Suprapubic skin (tissue), 3 donors: ENCODE measurements at regions not wholly inside any gene's neighbourhood (a gene's known extent, or its start where the extent isn't known, plus 50 kb on each side); places are given as distances from the start of the nearest gene placed in this dataset.

Source experiments
- EP300 ChIP-seq: sonication (generic); formaldehyde crosslinking; IDR thresholded peaks from one replicate; pipeline ENCODE4 v1.6.1; 2017; ENCODE audit warnings: antibody characterized with exemption
- POLR2A ChIP-seq, 2 donors: fragments of 450-650 bp; IDR thresholded peaks; one replicate each; pipeline ENCODE4 v1.6.1; 2017; ENCODE audit warnings: antibody characterized with exemption in 2 of 2, mild to moderate bottlenecking in 2 of 2, moderate library complexity in 2 of 2
- TF ChIP-seq, protein P1 (sequence below), 2 donors: fragments of 200-600 bp in 1 of 2; fragments of 450-650 bp in 1 of 2; sonication (generic) in 1 of 2; IDR thresholded peaks; one replicate each; pipeline ENCODE4 v1.5.1; 2016 to 2019; ENCODE audit warnings: antibody characterized with exemption in 2 of 2, mild to moderate bottlenecking in 1 of 2, moderate library complexity in 1 of 2

DNA sequence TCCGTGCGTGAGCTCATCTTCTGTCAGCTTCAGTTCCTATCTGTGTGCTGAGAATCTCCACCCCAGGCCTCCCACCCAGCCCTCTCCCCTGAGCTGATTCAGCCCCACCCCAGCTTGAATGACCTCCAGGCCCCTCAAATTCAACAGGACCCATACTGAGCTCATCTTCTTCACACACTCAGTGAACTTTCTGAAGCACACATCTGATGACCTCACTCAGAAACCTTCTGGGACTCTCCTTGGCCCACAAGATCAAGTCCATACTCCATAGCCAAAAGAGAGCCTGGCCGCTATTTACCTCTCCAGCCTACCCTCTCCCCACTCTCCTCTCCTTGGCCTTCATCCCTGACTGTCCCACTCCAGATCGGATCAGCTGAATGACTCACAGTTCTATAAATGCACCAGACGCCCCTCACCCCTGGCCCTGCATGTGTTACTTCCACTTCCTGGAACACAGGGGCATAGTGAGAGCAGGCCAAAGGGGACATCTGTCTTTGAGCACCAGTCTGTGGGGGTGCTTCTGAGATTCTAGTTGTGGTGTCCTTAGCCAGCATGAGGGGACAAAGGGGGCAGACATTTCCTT is 62.5 kb downstream of the PJA1 start:
- TF ChIP-seq, protein P1, sequence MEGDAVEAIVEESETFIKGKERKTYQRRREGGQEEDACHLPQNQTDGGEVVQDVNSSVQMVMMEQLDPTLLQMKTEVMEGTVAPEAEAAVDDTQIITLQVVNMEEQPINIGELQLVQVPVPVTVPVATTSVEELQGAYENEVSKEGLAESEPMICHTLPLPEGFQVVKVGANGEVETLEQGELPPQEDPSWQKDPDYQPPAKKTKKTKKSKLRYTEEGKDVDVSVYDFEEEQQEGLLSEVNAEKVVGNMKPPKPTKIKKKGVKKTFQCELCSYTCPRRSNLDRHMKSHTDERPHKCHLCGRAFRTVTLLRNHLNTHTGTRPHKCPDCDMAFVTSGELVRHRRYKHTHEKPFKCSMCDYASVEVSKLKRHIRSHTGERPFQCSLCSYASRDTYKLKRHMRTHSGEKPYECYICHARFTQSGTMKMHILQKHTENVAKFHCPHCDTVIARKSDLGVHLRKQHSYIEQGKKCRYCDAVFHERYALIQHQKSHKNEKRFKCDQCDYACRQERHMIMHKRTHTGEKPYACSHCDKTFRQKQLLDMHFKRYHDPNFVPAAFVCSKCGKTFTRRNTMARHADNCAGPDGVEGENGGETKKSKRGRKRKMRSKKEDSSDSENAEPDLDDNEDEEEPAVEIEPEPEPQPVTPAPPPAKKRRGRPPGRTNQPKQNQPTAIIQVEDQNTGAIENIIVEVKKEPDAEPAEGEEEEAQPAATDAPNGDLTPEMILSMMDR (IDR thresholded peaks at IDR 0.05) = no peak
- TF ChIP-seq EP300 (no peak), POLR2A (IDR thresholded peaks at IDR 0.05) (no peak)
